NOMO-1 (cell line): ENCODE measurements at regions not wholly inside any gene's neighbourhood (a gene's known extent, or its start where the extent isn't known, plus 50 kb on each side); places are given as distances from the start of the nearest gene placed in this dataset.

Source experiments
- DNase-seq, 2 experiments: peaks; one replicate each; lab custom pipeline; 2025; ENCODE audit not compliant: unreplicated experiment in 2 of 2; lab: John Stamatoyannopoulos, UW

- DNase-seq, result no peak
Observed at GRCh38 chr14:94961386-94962165, 191.7 kb upstream of the GSC start.

GRCh38 chr14:94960285-94961001 lies 190.5 kb upstream of the GSC start:
- no peak for DNase-seq

- DNase-seq, result no peak
Observed at GRCh38 chr14:94953541-94954260, 183.8 kb upstream of the GSC start.

GRCh38 chr14:94952097-94952496 lies 182.2 kb upstream of the GSC start:
- DNase-seq, result no peak

GRCh38 chr14:94946244-94946643 lies 176.3 kb upstream of the GSC start:
- DNase-seq, result no peak

GRCh38 chr14:94945615-94946014 lies 175.7 kb upstream of the GSC start:
- no peak for DNase-seq

- DNase-seq, result no peak
Observed at GRCh38 chr14:94944636-94945258, 174.8 kb upstream of the GSC start.

- no peak for DNase-seq
Observed at GRCh38 chr14:94942601-94943000, 172.7 kb upstream of the GSC start.

GRCh38 chr14:94941311-94941710 lies 171.4 kb upstream of the GSC start:
- DNase-seq, result no peak

GRCh38 chr14:94940263-94940993 lies 170.5 kb upstream of the GSC start:
- DNase-seq, result no peak

- no peak for DNase-seq
Observed at GRCh38 chr14:94938016-94938415, 168.1 kb upstream of the GSC start.

GRCh38 chr14:94936901-94937685 lies 167.2 kb upstream of the GSC start:
- DNase-seq, result no peak

GRCh38 chr14:94936401-94936892 lies 166.5 kb upstream of the GSC start:
- no peak for DNase-seq

- no peak for DNase-seq
Observed at GRCh38 chr14:94935706-94936300, 165.9 kb upstream of the GSC start.

GRCh38 chr14:94934276-94934810 lies 164.4 kb upstream of the GSC start:
- DNase-seq, result no peak

- DNase-seq, result no peak
Observed at GRCh38 chr14:94933486-94933885, 163.6 kb upstream of the GSC start.

- no peak for DNase-seq
Observed at GRCh38 chr14:94932589-94932988, 162.7 kb upstream of the GSC start.

- no peak for DNase-seq
Observed at GRCh38 chr14:94930690-94931089, 160.8 kb upstream of the GSC start.

- DNase-seq, result no peak
Observed at GRCh38 chr14:94929354-94929753, 159.4 kb upstream of the GSC start.
